GM19324 (cell line): ENCODE measurements at regions not wholly inside any gene's neighbourhood (a gene's known extent, or its start where the extent isn't known, plus 50 kb on each side); places are given as distances from the start of the nearest gene placed in this dataset.
"Not testable (repeated sequence)": the region's sequence is repeated elsewhere in the genome, so short reads cannot be mapped to it uniquely, and the experiment has no call there.

Experiments used
- ATAC-seq: cut with Tn5 transposase; IDR thresholded peaks from one replicate; pipeline ENCODE4 v1.9.1; 2021; ENCODE audit warnings: mild to moderate bottlenecking, moderate library complexity; ENCODE audit not compliant: unreplicated experiment, low FRiP score

GRCh38 chr5:57398413-57399093 is 84.1 kb downstream of the ACTBL2 start:
- no peak for ATAC-seq

- no peak for ATAC-seq
Observed at GRCh38 chr5:57396701-57397100, 85.9 kb downstream of the ACTBL2 start.

DNA sequence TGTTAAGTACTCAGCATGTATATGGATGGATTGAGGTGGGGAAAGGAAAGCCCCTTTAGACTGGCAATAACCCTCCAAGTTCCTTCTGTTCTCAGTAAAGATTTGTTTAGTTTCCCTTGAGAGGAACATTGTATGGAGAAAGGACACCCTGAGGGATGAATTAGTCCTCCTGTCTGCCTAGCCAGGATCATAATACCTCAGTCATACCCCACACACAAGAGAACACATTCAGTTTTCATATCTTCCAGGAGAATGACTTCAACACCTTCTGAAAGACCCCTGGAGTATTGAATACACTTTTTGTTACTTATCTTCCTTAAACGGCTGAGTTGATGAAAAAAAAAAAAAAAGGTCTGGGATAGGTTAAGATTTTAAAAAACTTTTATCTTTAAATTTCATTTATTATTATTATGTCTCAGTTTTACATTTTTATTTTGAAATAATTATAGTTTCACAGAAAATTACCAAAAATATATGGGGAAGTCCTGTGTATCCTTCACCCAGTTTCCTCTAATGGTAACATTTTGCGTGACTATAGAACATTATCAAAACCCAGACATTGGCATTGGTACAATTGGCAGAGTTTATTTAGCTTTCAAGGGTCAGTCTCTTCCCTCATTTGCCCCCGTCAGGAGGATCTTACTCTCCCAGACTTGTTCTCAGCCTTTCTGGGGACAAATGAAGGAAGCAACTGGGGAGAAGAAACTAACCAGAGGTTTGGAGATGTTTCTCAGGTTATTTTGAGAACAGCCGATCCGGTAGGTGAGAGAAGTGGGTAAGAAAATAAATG is 88.0 kb downstream of the ACTBL2 start:
- ATAC-seq, result no peak

GRCh38 chr5:57386958-57387357 is 95.7 kb downstream of the ACTBL2 start:
- ATAC-seq, result no peak

- ATAC-seq, result no peak
Observed at GRCh38 chr5:57383093-57383861, 99.3 kb downstream of the ACTBL2 start.

GRCh38 chr5:57382655-57383054 is 100.0 kb downstream of the ACTBL2 start:
- no peak for ATAC-seq

- no peak for ATAC-seq
Observed at GRCh38 chr5:57370376-57370775, 112.2 kb downstream of the ACTBL2 start.

DNA sequence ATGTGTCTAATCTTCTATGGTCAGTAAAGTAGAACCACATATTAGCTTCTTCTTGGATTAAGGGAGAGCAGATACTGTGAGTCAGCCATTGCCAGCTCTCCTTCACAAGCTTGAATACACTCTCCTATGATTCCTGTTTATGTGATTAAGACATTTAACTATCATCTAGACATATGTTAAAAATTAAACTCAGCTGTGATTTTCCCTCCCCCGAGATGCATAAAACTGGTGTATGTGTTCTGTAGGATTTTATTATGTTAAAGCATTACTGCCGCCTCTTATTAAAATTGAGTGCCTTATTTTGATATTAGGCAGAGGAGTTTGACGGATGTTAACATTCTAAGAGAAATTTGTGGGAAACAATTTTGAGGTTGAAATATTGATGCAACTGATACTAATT is 114.6 kb downstream of the ACTBL2 start:
- ATAC-seq, result no peak

DNA sequence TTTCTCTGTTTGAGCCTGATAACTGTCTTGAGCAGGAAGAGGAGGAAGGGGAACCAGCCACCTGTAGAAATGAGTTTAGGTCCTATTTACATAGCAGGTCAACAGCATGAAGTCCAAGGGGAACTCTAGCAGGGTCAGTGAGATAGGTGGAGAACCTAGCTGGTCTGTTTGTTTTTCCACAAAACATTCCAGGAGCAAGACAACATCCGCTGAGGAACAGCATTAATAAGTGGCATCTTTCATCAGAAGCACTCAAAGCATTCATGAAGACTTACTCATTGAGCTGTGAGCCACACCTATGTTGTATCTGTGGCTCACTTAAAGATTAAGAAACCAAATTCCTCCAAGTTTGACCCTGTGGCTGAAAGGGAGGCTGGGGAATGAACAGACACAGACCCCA is 115.9 kb downstream of the ACTBL2 start:
- no peak for ATAC-seq

GRCh38 chr5:57362951-57363350 is 119.7 kb downstream of the ACTBL2 start:
- no peak for ATAC-seq

DNA sequence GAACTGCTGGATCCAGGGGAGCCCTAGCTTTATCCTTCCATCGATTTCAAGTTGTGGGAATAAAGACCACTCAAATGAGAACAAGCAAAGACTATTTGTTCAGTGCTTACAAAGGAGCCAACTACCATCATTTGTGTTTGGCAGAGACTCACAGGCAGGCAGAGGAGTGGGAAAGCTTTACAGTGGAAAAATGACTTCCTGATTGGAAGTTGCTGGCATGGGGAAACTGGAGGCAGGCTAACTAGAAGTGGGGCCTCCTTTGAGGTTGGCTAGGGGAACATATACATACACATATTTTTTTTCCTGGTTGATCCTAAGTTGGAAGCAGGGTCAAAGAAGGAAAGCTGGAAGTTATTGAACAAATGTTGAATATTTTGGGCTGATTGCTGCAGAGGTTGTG is 121.7 kb downstream of the ACTBL2 start:
- no peak for ATAC-seq

DNA sequence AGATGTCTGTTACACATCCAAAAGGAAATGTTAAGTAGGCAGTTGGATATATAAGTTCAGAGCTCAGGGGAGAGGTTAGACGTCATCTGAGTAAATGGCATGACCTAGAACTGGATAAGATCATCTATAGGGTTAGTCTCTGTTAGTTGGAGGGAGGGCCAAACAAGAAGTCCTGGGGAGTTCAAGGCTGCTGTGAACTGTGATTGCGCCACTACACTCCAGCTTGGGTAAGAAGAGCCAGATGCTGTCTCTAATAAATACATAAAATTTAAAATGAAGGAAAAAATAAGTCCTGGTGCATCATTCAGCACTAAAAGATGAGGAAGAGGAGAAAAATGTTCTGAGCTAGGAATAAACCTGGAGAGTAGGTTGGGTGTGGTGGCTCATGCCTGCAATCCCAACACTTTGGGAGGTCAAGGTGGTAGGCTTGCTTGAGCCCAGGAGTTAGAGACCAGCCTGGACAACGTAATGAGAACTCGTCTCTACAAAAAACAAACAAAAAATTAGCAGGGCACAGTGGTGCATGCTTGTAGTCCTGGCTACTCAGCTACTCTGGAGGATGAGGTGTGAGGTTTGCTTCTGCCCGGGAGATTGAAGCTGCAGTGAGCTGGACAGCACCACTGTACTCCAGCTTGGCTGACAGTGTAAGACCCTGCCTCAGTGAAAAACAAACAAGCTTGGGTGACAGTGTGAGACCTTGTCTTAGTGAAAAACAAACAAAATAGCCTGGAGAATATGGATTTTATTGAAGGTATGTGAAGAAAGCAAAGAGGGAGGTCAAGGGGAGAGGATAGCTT is 123.6 kb downstream of the ACTBL2 start:
- no peak for ATAC-seq

DNA sequence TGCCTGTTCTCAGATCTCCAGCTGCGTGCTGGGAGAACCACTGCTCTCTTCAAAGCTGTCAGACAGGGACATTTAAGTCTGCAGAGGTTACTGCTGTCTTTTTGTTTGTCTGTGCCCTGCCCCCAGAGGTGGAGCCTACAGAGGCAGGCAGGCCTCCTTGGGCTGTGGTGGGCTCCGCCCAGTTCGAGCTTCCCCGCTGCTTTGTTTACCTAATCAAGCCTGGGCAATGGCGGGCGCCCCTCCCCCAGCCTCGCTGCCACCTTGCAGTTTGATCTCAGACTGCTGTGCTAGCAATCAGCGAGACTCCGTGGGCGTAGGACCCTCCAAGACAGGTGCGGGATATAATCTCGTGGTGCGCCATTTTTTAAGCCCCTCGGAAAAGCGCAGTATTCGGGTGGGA is 125.8 kb downstream of the ACTBL2 start:
- ATAC-seq, result not testable (repeated sequence)

- ATAC-seq, result no peak
Observed at GRCh38 chr5:57349214-57349613, 133.4 kb downstream of the ACTBL2 start.

GRCh38 chr5:57348376-57349140 is 134.1 kb downstream of the ACTBL2 start:
- no peak for ATAC-seq

GRCh38 chr5:57346328-57346727 is 136.3 kb downstream of the ACTBL2 start:
- ATAC-seq, result no peak

DNA sequence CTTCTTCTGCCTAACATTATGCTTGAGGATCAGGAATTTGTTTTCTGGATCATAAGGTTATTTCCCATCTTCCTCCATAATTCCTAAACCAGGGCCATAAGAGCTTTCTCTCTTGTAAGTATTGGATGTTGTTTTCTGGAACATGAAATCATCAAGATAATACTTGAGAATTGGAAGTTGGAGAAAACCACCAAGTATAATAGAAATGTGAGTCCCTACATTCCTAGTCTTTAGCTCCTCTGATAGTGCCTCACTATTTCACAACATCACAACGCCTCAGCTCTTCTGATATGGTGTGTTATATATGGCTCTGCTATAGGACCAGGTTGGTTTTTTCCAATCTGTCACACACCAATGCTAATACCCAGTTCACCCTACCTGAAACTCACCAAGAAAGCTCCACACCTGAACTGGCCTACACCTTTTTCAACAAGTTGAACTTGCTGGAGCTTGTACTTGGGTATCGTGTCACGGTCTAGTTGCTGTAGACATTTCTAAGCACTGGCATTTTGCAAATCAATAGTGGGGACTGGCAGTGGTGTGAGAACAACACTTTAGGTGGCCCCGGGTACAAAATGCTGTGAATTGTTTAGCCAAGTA is 141.1 kb downstream of the ACTBL2 start:
- ATAC-seq, result no peak

DNA sequence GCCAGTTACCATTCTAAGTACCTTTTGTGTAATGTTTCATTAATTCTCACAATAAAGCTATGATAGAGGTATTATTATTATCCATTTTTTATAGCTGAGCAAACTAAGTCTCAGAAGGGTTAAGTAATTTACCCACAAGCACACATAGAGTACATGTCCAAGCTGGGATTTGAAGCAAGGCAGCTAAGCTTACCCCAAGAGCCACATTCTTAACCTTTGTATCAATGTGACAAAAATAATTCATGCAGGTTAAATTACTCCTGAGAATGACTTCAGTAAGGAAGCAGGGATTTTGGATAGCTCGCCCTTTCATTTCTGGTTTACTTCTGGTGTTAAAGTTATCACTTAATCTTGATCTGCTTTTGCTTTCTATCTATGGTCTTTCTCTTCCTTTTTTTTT is 141.9 kb downstream of the ACTBL2 start:
- ATAC-seq, result no peak

DNA sequence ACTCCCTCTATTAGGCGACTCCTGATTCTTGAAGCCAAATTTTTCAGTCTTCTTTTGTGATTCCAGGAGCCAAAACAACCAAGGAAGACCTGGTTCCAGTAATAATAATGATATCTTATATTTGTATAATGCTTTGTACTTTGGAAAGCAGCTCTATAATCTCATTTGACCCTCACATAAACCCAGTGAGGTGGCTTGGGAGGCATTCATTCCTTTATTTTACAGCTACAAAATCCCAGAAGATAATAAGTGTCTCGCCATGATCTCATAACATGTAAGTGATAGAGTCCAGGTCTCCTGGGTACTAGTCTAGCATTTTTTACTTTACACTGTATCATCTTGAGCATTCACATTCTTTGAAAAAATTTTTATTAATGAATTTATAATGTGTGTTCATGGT is 143.1 kb downstream of the ACTBL2 start:
- no peak for ATAC-seq
